GM12878 (cell line): ENCODE measurements at regions not wholly inside any gene's neighbourhood (a gene's known extent, or its start where the extent isn't known, plus 50 kb on each side); places are given as distances from the start of the nearest gene placed in this dataset.

Experiments used
- ATF3 ChIP-seq: IDR thresholded peaks from 2 replicates; pipeline ENCODE4 v1.6.1; 2011; ENCODE audit warnings: low read depth, mild to moderate bottlenecking, low read length, moderate library complexity, borderline replicate concordance; ENCODE audit errors: extremely low read depth
- BCLAF1 ChIP-seq: fragments of 450-650 bp; IDR thresholded peaks from 2 replicates; pipeline ENCODE4 v1.6.1; 2017; ENCODE audit warnings: antibody characterized with exemption, mild to moderate bottlenecking, moderate library complexity
- CEBPB ChIP-seq, 2 experiments: fragments of 150-350 bp in 1 of 2; IDR thresholded peaks; 2 replicates each; pipeline ENCODE4 v1.6.1; 2012 to 2014; ENCODE audit warnings: low read depth in 2 of 2, low read length in 2 of 2, borderline replicate concordance in 1 of 2, inconsistent platforms in 1 of 2
- CEBPZ ChIP-seq: fragments of 150-350 bp; IDR thresholded peaks from 2 replicates; pipeline ENCODE4 v1.6.1; 2016; ENCODE audit warnings: low read depth, low read length
- CHD4 ChIP-seq: fragments of 200-600 bp; sonication (generic); IDR thresholded peaks from 2 replicates; pipeline ENCODE4 v1.6.1; 2016; ENCODE audit warnings: mild to moderate bottlenecking
- CTCF ChIP-seq, 3 experiments: IDR thresholded peaks in 2 of 3; conservative IDR thresholded peaks in 1 of 3; 2 replicates each; pipeline ENCODE4 v1.5.1; 2011; ENCODE audit warnings: low read depth in 3 of 3, low read length in 3 of 3, mild to moderate bottlenecking in 3 of 3, control low read depth in 2 of 3, moderate library complexity in 2 of 3, inconsistent platforms in 1 of 3, mixed read lengths in 1 of 3; ENCODE audit not compliant: control insufficient read depth in 2 of 3, insufficient read depth in 1 of 3; ENCODE audit errors: extremely low read depth in 1 of 3
- ESRRA ChIP-seq: IDR thresholded peaks from 2 replicates; pipeline ENCODE4 v1.6.1; 2012; ENCODE audit warnings: mild to moderate bottlenecking, low read length, improper control_type of control experiment
- EZH2 ChIP-seq: IDR thresholded peaks from 2 replicates; pipeline ENCODE4 v1.6.1; 2012; ENCODE audit warnings: low read depth, mild to moderate bottlenecking, control low read depth, inconsistent platforms, low read length, borderline replicate concordance; ENCODE audit not compliant: control insufficient read depth
- MXI1 ChIP-seq: fragments of 150-350 bp; IDR thresholded peaks from 2 replicates; pipeline ENCODE4 v1.6.1; 2011; ENCODE audit warnings: low read depth, mild to moderate bottlenecking, inconsistent platforms, low read length, improper control_type of control experiment
- POLR2A ChIP-seq: IDR thresholded peaks from 2 replicates; pipeline ENCODE4 v1.6.1; 2011; ENCODE audit warnings: low read depth, mild to moderate bottlenecking, low read length
- POLR2AphosphoS5 ChIP-seq: IDR thresholded peaks from 2 replicates; pipeline ENCODE4 v1.6.1; 2011; ENCODE audit warnings: mild to moderate bottlenecking, low read length, inconsistent platforms
- SIN3A ChIP-seq: IDR thresholded peaks from 2 replicates; pipeline ENCODE4 v1.6.1; 2012; ENCODE audit warnings: low read depth, low read length, improper control_type of control experiment
- SMC3 ChIP-seq: IDR thresholded peaks from 2 replicates; pipeline ENCODE4 v1.6.1; 2011; ENCODE audit warnings: low read length, improper control_type of control experiment, borderline replicate concordance
- SUZ12 ChIP-seq: fragments of 200-600 bp; sonication (generic); IDR thresholded peaks from one replicate; pipeline ENCODE4 v1.6.1; 2018; ENCODE audit warnings: antibody characterized with exemption, mild to moderate bottlenecking; ENCODE audit not compliant: unreplicated experiment

GRCh38 chr16:9661336-9662017, 520.8 kb downstream of the GRIN2A start:
- TF ChIP-seq EZH2 (no peak), ATF3 (no peak), SIN3A (no peak), CTCF (IDR thresholded peaks at IDR 0.05 in 2 of 3, conservative IDR thresholded peaks at IDR 0.05 in 1 of 3; ENCODE audit: control insufficient read depth in 2 of 3, extremely low read depth in 1 of 3, insufficient read depth in 1 of 3, low read depth in 3 of 3, low read length in 3 of 3) (no peak), CHD4 (no peak), CEBPB (IDR thresholded peaks at IDR 0.05; ENCODE audit: borderline replicate concordance in 1 of 2, low read depth in 2 of 2, low read length in 2 of 2) (no peak), MXI1 (no peak), POLR2AphosphoS5 (no peak), SMC3 (no peak), ESRRA (no peak), SUZ12 (no peak), BCLAF1 (no peak), CEBPZ (no peak), POLR2A (no peak)
